WTC11 (cell line): ENCODE measurements at regions not wholly inside any gene's neighbourhood (a gene's known extent, or its start where the extent isn't known, plus 50 kb on each side); places are given as distances from the start of the nearest gene placed in this dataset.

Experiments
- ATAC-seq: fragments of 200-7000 bp; cut with Tn5 transposase; 2 replicates; pipeline ENCODE4 v1.10.0; 2021; ENCODE audit warnings: mild to moderate bottlenecking, moderate library complexity
- CTCF ChIA-PET: fragments of 300-600 bp; sonication (Branson Sonifier 250); formaldehyde crosslinking; loops from one replicate; lab custom pipeline; 2021; ENCODE audit warnings: antibody characterized with exemption; lab: Charles Lee
- POLR2A ChIA-PET: fragments of 350-600 bp; sonication (Branson Sonifier 250); formaldehyde crosslinking; loops from one replicate; lab custom pipeline; 2021; ENCODE audit warnings: antibody characterized with exemption; lab: Charles Lee
- DNase-seq: peaks from one replicate; pipeline ENCODE4 v3.0.0; 2021; ENCODE audit warnings: low spot score
- H3K27ac Mint-ChIP-seq: 2 replicates; pipeline ENCODE4 v1.8.0; 2021; ENCODE audit warnings: mixed read lengths
- H3K27me3 Mint-ChIP-seq: 2 replicates; pipeline ENCODE4 v1.8.0; 2021; ENCODE audit warnings: low read depth, mild to moderate bottlenecking, moderate library complexity, mixed read lengths
- H3K36me3 Mint-ChIP-seq: 2 replicates; pipeline ENCODE4 v1.8.0; 2021; ENCODE audit warnings: mixed read lengths
- H3K4me1 Mint-ChIP-seq: 2 replicates; pipeline ENCODE4 v1.8.0; 2022; ENCODE audit warnings: mixed read lengths
- H3K4me3 Mint-ChIP-seq: 2 replicates; pipeline ENCODE4 v1.8.0; 2021; ENCODE audit warnings: mild to moderate bottlenecking, moderate library complexity, mixed read lengths
- H3K9me3 Mint-ChIP-seq: 2 replicates; pipeline ENCODE4 v1.8.0; 2021; ENCODE audit warnings: mixed read lengths
- AR ChIP-seq: fragments of 250-450 bp; sonication (Bioruptor Pico); IDR thresholded peaks from 2 replicates; pipeline ENCODE4 v1.9.0; 2021; ENCODE audit warnings: mild to moderate bottlenecking
- CDX4 ChIP-seq: fragments of 250-450 bp; sonication (Bioruptor Pico); IDR thresholded peaks from 2 replicates; pipeline ENCODE4 v1.9.0; 2021; ENCODE audit warnings: moderate library complexity, mild to moderate bottlenecking, inconsistent platforms, borderline replicate concordance
- CREB1 ChIP-seq: sonication (generic); formaldehyde crosslinking; IDR thresholded peaks from 2 replicates; pipeline ENCODE4 v1.8.0; 2023; ENCODE audit warnings: mild to moderate bottlenecking, missing genetic modification reagents
- EMX1 ChIP-seq: fragments of 250-450 bp; sonication (Bioruptor Pico); IDR thresholded peaks from 2 replicates; pipeline ENCODE4 v1.8.0; 2021; ENCODE audit warnings: mild to moderate bottlenecking
- ETV6 ChIP-seq: sonication (generic); formaldehyde crosslinking; IDR thresholded peaks from 2 replicates; pipeline ENCODE4 v1.8.1; 2022; ENCODE audit warnings: mild to moderate bottlenecking, missing genetic modification reagents
- FOXJ3 ChIP-seq: sonication (generic); formaldehyde crosslinking; IDR thresholded peaks from 2 replicates; pipeline ENCODE4 v1.9.0; 2021; ENCODE audit warnings: missing genetic modification reagents, mild to moderate bottlenecking, borderline replicate concordance
- JAZF1 ChIP-seq: fragments of 250-450 bp; sonication (Bioruptor Pico); IDR thresholded peaks from 2 replicates; pipeline ENCODE4 v1.9.0; 2021; ENCODE audit warnings: moderate library complexity, mild to moderate bottlenecking, inconsistent platforms
- JUN ChIP-seq: sonication (generic); formaldehyde crosslinking; IDR thresholded peaks from 2 replicates; pipeline ENCODE4 v1.8.0; 2023; ENCODE audit warnings: mild to moderate bottlenecking, missing genetic modification reagents
- KAT7 ChIP-seq: sonication (generic); formaldehyde crosslinking; IDR thresholded peaks from 2 replicates; pipeline ENCODE4 v1.8.1; 2023; ENCODE audit warnings: missing genetic modification reagents, mild to moderate bottlenecking, borderline replicate concordance
- RELA ChIP-seq: sonication (generic); formaldehyde crosslinking; IDR thresholded peaks from 2 replicates; pipeline ENCODE4 v1.8.1; 2022; ENCODE audit warnings: missing genetic modification reagents, mild to moderate bottlenecking, borderline replicate concordance
- SMAD3 ChIP-seq: sonication (generic); formaldehyde crosslinking; IDR thresholded peaks from 2 replicates; pipeline ENCODE4 v1.8.0; 2022; ENCODE audit warnings: missing genetic modification reagents, mild to moderate bottlenecking, borderline replicate concordance
- ZNF219 ChIP-seq: sonication (generic); formaldehyde crosslinking; IDR thresholded peaks from 2 replicates; pipeline ENCODE4 v1.8.0; 2023; ENCODE audit warnings: missing genetic modification reagents, mild to moderate bottlenecking, borderline replicate concordance
- ZNF512 ChIP-seq: sonication (generic); formaldehyde crosslinking; IDR thresholded peaks from 2 replicates; pipeline ENCODE4 v1.8.1; 2022; ENCODE audit warnings: missing genetic modification reagents, borderline replicate concordance
- TF ChIP-seq, protein P1 (sequence below): fragments of 250-450 bp; sonication (Bioruptor Pico); IDR thresholded peaks from 2 replicates; pipeline ENCODE4 v2.1.2; 2022; ENCODE audit warnings: mild to moderate bottlenecking, moderate library complexity
- TF ChIP-seq, protein P2 (sequence below): sonication (generic); formaldehyde crosslinking; IDR thresholded peaks from 2 replicates; pipeline ENCODE4 v1.8.1; 2023; ENCODE audit warnings: mild to moderate bottlenecking, missing genetic modification reagents, borderline replicate concordance
- TF ChIP-seq, protein P3 (sequence below): sonication (generic); formaldehyde crosslinking; IDR thresholded peaks from 2 replicates; pipeline ENCODE4 v1.8.0; 2022; ENCODE audit warnings: missing genetic modification reagents

DNA sequence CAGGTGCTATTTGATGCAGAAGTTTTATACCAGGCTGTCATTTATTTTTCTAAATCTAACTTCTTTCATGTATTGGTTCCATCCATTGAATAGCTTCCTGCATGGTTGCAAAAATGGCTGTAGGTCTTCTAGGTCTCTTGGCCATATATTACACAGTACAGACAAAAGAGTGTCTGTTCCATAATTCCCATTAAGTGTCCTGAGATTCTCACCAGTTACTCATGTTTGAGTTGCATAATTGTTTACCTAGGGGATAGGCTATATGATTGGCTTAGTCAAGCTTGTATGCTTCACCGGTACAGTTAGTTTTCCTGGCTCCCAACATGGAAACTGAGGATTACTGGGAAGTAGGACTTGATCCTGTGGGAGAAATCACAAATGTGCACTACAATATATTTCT lies 399.4 kb upstream of the NUDT12 start (continued):
- TF ChIP-seq AR (CRISPR knock-in tag) (no peak), JAZF1 (CRISPR knock-in tag) (no peak)
- TF ChIP-seq, protein P1, sequence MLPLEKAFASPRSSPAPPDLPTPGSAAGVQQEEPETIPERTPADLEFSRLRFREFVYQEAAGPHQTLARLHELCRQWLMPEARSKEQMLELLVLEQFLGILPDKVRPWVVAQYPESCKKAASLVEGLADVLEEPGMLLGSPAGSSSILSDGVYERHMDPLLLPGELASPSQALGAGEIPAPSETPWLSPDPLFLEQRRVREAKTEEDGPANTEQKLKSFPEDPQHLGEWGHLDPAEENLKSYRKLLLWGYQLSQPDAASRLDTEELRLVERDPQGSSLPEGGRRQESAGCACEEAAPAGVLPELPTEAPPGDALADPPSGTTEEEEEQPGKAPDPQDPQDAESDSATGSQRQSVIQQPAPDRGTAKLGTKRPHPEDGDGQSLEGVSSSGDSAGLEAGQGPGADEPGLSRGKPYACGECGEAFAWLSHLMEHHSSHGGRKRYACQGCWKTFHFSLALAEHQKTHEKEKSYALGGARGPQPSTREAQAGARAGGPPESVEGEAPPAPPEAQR (CRISPR knock-in tag): no peak

- DNase-seq (no peak), ATAC-seq (no peak)
- H3K4me1 Mint-ChIP-seq: peaks cover 4% of the 10 kb centered on the region
- peaks cover 17% of the 10 kb centered on the region for H3K36me3 Mint-ChIP-seq
- no peak overlapping the region for H3K27ac Mint-ChIP-seq
- TF ChIP-seq ZNF512: no peak
- H3K4me3 Mint-ChIP-seq: no peak overlapping the region
- ChIA-PET CTCF (no interaction called here), POLR2A (no interaction called here)
- H3K9me3 Mint-ChIP-seq: peaks cover 21% of the 10 kb centered on the region
- peaks cover 2% of the 10 kb centered on the region; the same call in 1 of the 2 replicates for H3K27me3 Mint-ChIP-seq
Observed at GRCh38 chr5:103953601-103954382, 391.2 kb upstream of the NUDT12 start.

DNA sequence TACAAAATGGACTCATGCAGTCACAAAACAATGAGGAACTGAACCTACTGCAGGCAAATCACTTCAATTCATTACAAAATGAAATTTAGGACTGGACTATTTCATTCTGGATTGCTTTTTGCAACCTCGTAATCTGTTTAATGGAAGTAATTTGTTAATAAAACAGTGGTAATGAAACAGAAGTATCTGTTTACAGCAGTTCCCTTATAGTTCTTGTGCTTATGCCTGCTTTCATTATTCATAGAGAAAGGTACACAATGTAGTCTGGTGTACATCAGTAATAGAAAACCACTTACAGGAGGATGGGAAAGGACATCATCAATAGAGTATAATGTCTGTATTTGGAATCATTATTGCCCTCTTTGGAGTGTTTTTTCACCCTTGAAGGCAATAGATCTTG lies 389.2 kb upstream of the NUDT12 start:
- CTCF ChIA-PET: no interaction called here
- TF ChIP-seq FOXJ3 (CRISPR knock-in tag): no peak
- TF ChIP-seq RELA (CRISPR knock-in tag): no peak
- no peak for TF ChIP-seq EMX1 (CRISPR knock-in tag)
- TF ChIP-seq, protein P2, sequence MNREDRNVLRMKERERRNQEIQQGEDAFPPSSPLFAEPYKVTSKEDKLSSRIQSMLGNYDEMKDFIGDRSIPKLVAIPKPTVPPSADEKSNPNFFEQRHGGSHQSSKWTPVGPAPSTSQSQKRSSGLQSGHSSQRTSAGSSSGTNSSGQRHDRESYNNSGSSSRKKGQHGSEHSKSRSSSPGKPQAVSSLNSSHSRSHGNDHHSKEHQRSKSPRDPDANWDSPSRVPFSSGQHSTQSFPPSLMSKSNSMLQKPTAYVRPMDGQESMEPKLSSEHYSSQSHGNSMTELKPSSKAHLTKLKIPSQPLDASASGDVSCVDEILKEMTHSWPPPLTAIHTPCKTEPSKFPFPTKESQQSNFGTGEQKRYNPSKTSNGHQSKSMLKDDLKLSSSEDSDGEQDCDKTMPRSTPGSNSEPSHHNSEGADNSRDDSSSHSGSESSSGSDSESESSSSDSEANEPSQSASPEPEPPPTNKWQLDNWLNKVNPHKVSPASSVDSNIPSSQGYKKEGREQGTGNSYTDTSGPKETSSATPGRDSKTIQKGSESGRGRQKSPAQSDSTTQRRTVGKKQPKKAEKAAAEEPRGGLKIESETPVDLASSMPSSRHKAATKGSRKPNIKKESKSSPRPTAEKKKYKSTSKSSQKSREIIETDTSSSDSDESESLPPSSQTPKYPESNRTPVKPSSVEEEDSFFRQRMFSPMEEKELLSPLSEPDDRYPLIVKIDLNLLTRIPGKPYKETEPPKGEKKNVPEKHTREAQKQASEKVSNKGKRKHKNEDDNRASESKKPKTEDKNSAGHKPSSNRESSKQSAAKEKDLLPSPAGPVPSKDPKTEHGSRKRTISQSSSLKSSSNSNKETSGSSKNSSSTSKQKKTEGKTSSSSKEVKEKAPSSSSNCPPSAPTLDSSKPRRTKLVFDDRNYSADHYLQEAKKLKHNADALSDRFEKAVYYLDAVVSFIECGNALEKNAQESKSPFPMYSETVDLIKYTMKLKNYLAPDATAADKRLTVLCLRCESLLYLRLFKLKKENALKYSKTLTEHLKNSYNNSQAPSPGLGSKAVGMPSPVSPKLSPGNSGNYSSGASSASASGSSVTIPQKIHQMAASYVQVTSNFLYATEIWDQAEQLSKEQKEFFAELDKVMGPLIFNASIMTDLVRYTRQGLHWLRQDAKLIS (CRISPR knock-in tag): no peak
- no peak for TF ChIP-seq ZNF219
- no peak for TF ChIP-seq CREB1 (CRISPR knock-in tag)
- no peak for TF ChIP-seq KAT7 (CRISPR knock-in tag)
- TF ChIP-seq, protein P3, sequence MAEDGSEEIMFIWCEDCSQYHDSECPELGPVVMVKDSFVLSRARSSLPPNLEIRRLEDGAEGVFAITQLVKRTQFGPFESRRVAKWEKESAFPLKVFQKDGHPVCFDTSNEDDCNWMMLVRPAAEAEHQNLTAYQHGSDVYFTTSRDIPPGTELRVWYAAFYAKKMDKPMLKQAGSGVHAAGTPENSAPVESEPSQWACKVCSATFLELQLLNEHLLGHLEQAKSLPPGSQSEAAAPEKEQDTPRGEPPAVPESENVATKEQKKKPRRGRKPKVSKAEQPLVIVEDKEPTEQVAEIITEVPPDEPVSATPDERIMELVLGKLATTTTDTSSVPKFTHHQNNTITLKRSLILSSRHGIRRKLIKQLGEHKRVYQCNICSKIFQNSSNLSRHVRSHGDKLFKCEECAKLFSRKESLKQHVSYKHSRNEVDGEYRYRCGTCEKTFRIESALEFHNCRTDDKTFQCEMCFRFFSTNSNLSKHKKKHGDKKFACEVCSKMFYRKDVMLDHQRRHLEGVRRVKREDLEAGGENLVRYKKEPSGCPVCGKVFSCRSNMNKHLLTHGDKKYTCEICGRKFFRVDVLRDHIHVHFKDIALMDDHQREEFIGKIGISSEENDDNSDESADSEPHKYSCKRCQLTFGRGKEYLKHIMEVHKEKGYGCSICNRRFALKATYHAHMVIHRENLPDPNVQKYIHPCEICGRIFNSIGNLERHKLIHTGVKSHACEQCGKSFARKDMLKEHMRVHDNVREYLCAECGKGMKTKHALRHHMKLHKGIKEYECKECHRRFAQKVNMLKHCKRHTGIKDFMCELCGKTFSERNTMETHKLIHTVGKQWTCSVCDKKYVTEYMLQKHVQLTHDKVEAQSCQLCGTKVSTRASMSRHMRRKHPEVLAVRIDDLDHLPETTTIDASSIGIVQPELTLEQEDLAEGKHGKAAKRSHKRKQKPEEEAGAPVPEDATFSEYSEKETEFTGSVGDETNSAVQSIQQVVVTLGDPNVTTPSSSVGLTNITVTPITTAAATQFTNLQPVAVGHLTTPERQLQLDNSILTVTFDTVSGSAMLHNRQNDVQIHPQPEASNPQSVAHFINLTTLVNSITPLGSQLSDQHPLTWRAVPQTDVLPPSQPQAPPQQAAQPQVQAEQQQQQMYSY (CRISPR knock-in tag): no peak
- TF ChIP-seq ETV6: no peak
- TF ChIP-seq SMAD3 (CRISPR knock-in tag): no peak
- TF ChIP-seq JUN (CRISPR knock-in tag): no peak
- TF ChIP-seq ZNF512: no peak
- no peak for TF ChIP-seq CDX4 (CRISPR knock-in tag)

More for the DNA sequence above, 389.2 kb upstream of the NUDT12 start:
- Mint-ChIP-seq H3K27me3 (peaks cover 2% of the 10 kb centered on the region; the same call in 1 of the 2 replicates), H3K4me1 (peaks cover 4% of the 10 kb centered on the region), H3K4me3 (no peak overlapping the region), H3K27ac (no peak overlapping the region), H3K36me3 (peaks cover 17% of the 10 kb centered on the region), H3K9me3 (peaks cover 12% of the 10 kb centered on the region)
- POLR2A ChIA-PET: no interaction called here
- DNase-seq (no peak), ATAC-seq (no peak)
